ENCODE measurements at regions not wholly inside any gene's neighbourhood (a gene's known extent, or its start where the extent isn't known, plus 50 kb on each side); places are given as distances from the start of the nearest gene placed in this dataset.

- TF ChIP-seq CREB1 (IDR thresholded peaks at IDR 0.05) (no peak), CREB1 (CRISPR knock-in tag; IDR thresholded peaks at IDR 0.05) (no peak), RCOR1 (IDR thresholded peaks at IDR 0.05; ENCODE audit: borderline replicate concordance in 1 of 2, low read depth in 2 of 2, low read length in 2 of 2) (no peak), ZC3H11A (IDR thresholded peaks at IDR 0.05; ENCODE audit: low read depth, low read length) (no peak)
These were observed 1316.8 kb upstream of the B3GALT2 start for GRCh38 chr1:194503209-194503608.

Data from K562 (cell line).